SU-DHL-6 (cell line): ENCODE measurements at regions not wholly inside any gene's neighbourhood (a gene's known extent, or its start where the extent isn't known, plus 50 kb on each side); places are given as distances from the start of the nearest gene placed in this dataset.

ENCODE experiments used
- CTCF ChIP-seq: fragments of 200-600 bp; sonication (generic); IDR thresholded peaks from one replicate; pipeline ENCODE4 v1.5.1; 2017; ENCODE audit warnings: antibody characterized with exemption, mild to moderate bottlenecking, low read length, moderate library complexity; ENCODE audit not compliant: insufficient read depth, poor library complexity, severe bottlenecking
- EZH2phosphoT487 ChIP-seq: fragments of 200-600 bp; sonication (generic), shearing (Covaris generic); conservative IDR thresholded peaks from 2 replicates; pipeline ENCODE4 v1.6.1; 2018; ENCODE audit warnings: mild to moderate bottlenecking, antibody characterized with exemption, low read length, moderate library complexity, mixed read lengths

- TF ChIP-seq CTCF (no peak), EZH2phosphoT487 (no peak)
These were observed 1422.6 kb upstream of the CDH8 start for GRCh38 chr16:63458846-63459245.
